HUES64 (cell line): ENCODE measurements at regions not wholly inside any gene's neighbourhood (a gene's known extent, or its start where the extent isn't known, plus 50 kb on each side); places are given as distances from the start of the nearest gene placed in this dataset.
"Not testable (repeated sequence)": the region's sequence is repeated elsewhere in the genome, so short reads cannot be mapped to it uniquely, and the experiment has no call there.

Experiments
- H3K27ac ChIP-seq: 2 replicates; pipeline ENCODE4 v1.7.0; 2013; ENCODE audit warnings: low read depth, low read length, inconsistent platforms
- H3K27me3 ChIP-seq: 2 replicates; pipeline ENCODE4 v1.6.1; 2013; ENCODE audit warnings: mild to moderate bottlenecking, low read length; ENCODE audit not compliant: insufficient read depth
- H3K36me3 ChIP-seq: 2 replicates; pipeline ENCODE4 v1.6.1; 2013; ENCODE audit warnings: mild to moderate bottlenecking, low read length; ENCODE audit not compliant: insufficient read depth
- H3K4me1 ChIP-seq: 2 replicates; pipeline ENCODE4 v1.6.1; 2013; ENCODE audit warnings: mild to moderate bottlenecking, low read length, moderate library complexity; ENCODE audit not compliant: insufficient read depth
- H3K4me3 ChIP-seq: 2 replicates; pipeline ENCODE4 v1.5.1; 2013; ENCODE audit warnings: mild to moderate bottlenecking, low read length, moderate library complexity
- H3K9ac ChIP-seq: 2 replicates; pipeline ENCODE4 v1.6.1; 2013; ENCODE audit warnings: mild to moderate bottlenecking, low read depth, low read length
- H3K9me3 ChIP-seq: 2 replicates; pipeline ENCODE4 v1.6.1; 2013; ENCODE audit warnings: low read depth, low read length; ENCODE audit not compliant: insufficient read depth
- WGBS: fragments of 150-250, 120-280 bp; methylation state at CpG from one replicate; pipeline ENCODE4 v1.1.7; 2013; ENCODE audit warnings: missing lambda C conversion rate; 5-methylcytosine and 5-hydroxymethylcytosine counted together

DNA sequence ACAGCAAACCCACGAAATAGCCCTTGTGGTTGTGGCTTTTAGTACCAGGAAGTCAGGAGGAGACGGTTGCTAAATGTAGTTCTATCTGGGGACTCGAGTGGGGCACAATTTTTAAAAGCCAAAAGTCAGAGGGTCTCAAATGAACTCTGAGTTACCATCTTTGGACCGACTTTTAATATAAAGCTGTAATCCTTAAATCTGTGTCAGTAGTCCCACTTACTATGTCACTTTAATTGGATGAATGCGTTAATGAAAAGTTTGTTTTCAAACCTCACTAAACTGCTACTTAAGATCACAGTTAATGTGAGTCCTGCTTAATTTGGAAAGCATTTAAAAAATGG is 162.3 kb downstream of the KBTBD2 start:
- not testable (repeated sequence) for H3K9me3 ChIP-seq, H3K27me3 ChIP-seq, H3K9ac ChIP-seq, H3K4me1 ChIP-seq, H3K36me3 ChIP-seq, H3K27ac ChIP-seq
- H3K4me3 ChIP-seq: peak overlapping the region; percentile 80
- WGBS: 6% methylated on average over 4 of the region's 5 CpGs

DNA sequence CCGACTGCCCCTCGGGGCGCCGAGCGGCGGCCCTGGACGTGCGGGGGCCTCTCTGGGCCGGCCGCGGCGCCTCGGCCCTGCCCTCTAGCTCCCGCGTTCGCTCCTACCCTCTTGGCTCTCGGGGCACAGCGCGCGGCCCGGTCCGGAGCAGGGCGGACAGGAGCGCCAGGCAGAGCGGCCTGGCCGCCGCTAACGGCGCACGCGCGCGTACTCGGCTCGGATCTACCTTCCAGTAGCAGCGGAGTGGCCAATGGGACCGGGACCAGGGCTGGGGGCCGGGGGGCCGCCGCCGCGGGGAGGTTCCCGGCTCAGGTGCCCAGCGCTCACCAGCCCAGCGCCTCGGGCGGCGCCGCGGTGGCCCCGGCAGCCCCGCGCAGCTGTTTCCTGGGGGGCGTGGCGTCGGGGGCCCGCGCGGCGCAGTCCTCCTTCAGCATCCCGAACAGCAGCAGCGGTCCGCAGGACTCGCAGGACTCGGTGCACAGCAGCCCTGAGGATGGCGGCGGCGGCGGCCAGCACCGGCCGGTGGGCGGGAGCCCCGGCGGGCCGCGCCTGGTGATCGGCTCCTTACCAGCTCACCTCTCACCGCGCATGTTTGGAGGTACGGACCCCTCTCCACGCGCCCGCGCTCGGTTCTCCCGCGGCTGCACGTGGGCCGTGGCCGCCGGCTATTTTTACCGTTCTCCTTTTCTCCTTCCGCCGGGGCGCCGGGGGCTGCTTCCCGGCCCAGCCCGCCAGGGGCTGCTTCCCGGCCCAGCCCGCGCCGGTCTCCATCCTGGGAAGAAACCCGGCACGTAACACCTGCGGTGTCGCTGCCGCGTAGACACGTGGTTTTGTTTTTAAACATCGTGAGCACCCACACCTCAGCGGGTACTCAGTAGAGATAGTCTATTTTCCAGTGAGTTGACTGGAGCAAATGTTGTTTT is 162.9 kb downstream of the KBTBD2 start:
- Histone ChIP-seq H3K9ac (peak overlapping the region; percentile 87), H3K4me3 (peak overlapping the region; percentile 80), H3K27ac (peak overlapping the region; percentile 70; the same call in 1 of the 2 replicates)
- WGBS: under 1% methylated on average over 91 of the region's 111 CpGs
- not testable (repeated sequence) for H3K27me3 ChIP-seq, H3K4me1 ChIP-seq, H3K9me3 ChIP-seq, H3K36me3 ChIP-seq

DNA sequence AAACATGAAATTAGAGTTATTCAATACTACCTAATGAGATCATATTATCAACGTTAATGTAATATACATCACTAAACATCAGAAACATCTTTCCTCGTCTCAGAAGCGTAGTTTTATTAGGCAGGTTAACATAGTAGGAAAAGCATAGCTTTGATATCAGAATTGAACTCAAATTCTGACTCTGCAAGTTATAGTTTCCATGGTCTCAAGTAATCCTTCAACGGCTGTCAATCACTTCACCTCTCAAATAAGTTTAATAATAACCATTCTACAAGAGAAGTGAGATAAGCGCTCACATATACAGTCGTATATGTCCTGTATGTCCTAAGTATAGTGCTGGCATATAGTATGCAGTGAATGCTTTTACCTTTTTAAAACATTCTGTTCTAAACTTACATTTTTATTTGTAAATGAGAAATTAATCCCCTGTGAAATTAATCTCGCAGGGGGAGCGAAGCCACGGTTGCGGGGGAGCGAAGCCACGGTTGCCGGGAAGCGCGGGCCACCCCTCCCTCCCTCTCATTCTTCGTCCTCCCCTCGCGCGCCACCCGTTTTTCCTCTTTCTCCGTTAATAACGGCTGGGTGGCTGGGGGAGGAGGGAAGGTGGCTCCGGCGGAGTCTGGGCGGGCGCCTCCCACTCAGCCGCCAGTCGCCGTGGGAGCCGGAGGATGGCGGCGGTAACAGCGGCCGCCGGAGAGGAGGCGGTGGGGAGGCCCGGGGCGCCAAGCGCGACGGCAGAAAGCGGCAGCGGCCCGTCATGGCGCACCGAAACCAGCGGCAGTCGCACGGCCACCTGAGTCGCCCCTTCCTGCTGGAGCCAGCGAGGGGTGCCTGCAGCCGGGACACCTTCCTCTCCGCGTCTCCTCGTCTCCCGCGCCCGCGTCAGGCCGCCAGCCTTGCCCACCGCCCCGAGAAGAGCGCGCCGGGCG is 163.8 kb downstream of the KBTBD2 start:
- WGBS: 2% methylated on average over 54 of the region's 66 CpGs
- peak overlapping the region; percentile 70; the same call in 1 of the 2 replicates for H3K27ac ChIP-seq
- peak overlapping the region; percentile 80 for H3K4me3 ChIP-seq
- H3K27me3 ChIP-seq, H3K4me1 ChIP-seq, H3K9me3 ChIP-seq, H3K36me3 ChIP-seq: not testable (repeated sequence)
- peak overlapping the region; percentile 87 for H3K9ac ChIP-seq

DNA sequence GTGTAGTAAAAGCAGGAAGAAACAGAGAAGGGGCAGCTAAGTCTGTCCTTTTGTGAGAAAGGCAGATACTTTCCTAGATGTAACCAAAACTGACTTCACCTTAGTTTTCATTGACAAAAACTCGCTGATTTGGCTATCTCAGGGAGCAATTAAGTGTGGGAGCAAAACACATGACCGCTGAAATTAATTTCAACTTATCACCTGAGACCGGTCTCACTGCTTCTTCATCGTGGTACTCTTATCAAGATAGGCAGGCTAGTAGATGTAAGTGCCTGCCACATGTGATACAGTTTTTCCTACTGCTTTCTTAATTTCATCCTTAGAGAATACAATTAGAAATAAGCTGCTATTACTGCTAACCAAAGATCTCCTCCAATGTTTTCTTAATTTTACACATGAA is 168.7 kb downstream of the KBTBD2 start:
- H3K27ac ChIP-seq, H3K9ac ChIP-seq, H3K27me3 ChIP-seq, H3K4me1 ChIP-seq, H3K9me3 ChIP-seq, H3K4me3 ChIP-seq, H3K36me3 ChIP-seq: not testable (repeated sequence)
- WGBS: 93% methylated on average over 4 of the region's 4 CpGs

DNA sequence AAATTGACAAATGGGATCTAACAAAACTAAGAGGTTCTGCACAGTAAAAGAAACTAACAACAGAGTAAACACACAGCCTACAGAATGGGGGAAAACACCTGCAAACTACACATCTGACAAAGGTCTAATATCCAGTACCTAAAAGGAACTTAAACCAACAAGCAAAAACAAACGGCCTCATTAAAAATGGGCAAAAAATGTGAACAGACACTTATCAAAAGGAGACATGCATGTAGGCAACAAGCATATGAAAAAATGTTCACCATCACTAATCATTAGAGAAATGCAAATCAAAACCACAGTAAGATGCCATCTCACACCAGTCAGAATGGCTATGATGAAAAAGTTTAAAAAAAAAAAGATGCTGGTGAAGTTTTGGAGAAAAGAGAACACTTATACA is 197.4 kb downstream of the KBTBD2 start:
- WGBS: 100% methylated on average over 1 of the region's 1 CpG
- Histone ChIP-seq H3K9me3 (no peaks in the 10 kb centered on the region), H3K9ac (no peak overlapping the region), H3K4me1 (no peaks in the 10 kb centered on the region), H3K27ac (no peak overlapping the region), H3K36me3 (no peaks in the 10 kb centered on the region), H3K4me3 (no peak overlapping the region), H3K27me3 (no peaks in the 10 kb centered on the region)

DNA sequence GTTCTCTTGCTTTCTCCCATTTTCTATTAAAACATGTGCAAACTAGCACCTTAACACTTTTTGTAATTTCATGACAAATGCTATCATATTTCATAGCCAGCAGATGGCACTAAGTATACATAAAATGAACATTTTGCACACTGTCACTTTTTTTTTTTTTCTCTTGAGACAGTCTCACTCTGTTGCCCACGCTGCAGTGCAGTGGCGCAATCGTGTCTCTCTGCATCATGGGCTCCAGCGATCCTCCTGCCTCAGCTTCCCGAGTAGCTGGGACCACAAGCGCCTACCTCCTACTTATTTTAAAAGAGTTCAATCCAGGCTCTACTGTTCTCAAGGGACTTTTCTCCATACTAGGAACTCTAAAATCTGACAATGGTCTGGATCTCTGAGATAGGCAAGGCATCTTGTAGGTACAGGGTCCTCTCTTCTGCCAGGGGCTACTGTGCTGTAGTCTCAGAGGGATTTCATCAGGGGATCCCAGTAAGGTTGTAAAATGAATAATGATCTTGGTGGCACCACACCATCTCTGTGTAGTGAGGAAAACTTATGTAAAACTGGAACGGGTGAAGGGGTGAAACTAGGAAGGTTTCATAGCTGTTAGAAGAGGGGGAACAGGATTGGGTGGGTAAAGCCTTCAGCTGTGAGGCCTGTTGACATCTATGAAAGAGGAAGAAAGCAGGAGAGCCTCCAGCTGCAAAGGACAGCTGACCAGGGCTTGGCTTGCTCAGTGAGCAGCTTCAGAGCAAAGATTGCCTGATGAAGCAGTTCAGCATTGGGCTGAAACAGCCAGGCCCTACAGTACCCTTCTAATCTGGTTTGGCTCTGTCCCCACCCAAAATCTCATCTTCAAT is 196.9 kb downstream of the AVL9 start:
- not testable (repeated sequence) for H3K27ac ChIP-seq, H3K36me3 ChIP-seq, H3K9me3 ChIP-seq, H3K4me3 ChIP-seq, H3K27me3 ChIP-seq, H3K4me1 ChIP-seq, H3K9ac ChIP-seq
- 82% methylated on average over 7 of the region's 7 CpGs for whole genome bisulfite sequencing

DNA sequence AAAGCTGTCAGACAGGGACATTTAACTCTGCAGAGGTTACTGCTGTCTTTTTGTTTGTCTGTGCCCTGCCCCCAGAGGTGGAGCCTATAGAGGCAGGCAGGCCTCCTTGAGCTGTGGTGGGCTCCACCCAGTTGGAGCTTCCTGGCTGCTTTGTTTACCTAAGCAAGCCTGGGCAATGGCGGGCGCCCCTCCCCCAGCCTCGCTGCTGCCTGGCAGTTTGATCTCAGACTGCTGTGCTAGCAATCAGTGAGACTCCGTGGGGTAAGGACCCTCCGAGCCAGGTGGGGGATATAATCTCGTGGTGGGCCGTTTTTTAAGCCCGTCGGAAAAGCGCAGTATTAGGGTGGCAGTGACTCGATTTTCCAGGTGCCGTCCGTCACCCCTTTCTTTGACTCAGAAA is 192.8 kb downstream of the AVL9 start:
- H3K27ac ChIP-seq, H3K4me3 ChIP-seq, H3K9me3 ChIP-seq, H3K36me3 ChIP-seq, H3K27me3 ChIP-seq, H3K9ac ChIP-seq, H3K4me1 ChIP-seq: not testable (repeated sequence)
- WGBS: 68% methylated on average over 13 of the region's 13 CpGs

DNA sequence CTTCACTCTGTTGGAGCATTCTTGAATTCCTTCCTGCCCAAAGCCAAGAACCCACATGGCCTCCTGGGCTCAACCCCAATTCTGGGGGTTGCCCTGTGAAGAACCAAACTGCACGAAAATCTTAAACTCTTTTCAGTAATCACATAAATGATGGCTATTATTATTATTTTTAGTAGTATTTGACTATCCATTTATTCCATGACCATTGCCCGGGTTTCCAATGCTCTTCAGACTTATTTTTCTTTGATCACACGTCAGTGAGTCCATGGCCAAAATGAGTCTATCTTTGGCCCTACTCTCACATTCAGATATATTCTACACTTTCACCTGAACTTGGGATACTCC is 185.9 kb downstream of the AVL9 start:
- no peak overlapping the region for H3K4me3 ChIP-seq
- peaks cover 27% of the 10 kb centered on the region for H3K4me1 ChIP-seq
- peak overlapping the region; percentile 34; the same call in 1 of the 2 replicates for H3K27ac ChIP-seq
- H3K27me3 ChIP-seq: no peaks in the 10 kb centered on the region
- no peak overlapping the region for H3K9ac ChIP-seq
- H3K9me3 ChIP-seq: peaks cover 11% of the 10 kb centered on the region
- peaks cover 5% of the 10 kb centered on the region for H3K36me3 ChIP-seq
- WGBS: 88% methylated on average over 2 of the region's 3 CpGs

DNA sequence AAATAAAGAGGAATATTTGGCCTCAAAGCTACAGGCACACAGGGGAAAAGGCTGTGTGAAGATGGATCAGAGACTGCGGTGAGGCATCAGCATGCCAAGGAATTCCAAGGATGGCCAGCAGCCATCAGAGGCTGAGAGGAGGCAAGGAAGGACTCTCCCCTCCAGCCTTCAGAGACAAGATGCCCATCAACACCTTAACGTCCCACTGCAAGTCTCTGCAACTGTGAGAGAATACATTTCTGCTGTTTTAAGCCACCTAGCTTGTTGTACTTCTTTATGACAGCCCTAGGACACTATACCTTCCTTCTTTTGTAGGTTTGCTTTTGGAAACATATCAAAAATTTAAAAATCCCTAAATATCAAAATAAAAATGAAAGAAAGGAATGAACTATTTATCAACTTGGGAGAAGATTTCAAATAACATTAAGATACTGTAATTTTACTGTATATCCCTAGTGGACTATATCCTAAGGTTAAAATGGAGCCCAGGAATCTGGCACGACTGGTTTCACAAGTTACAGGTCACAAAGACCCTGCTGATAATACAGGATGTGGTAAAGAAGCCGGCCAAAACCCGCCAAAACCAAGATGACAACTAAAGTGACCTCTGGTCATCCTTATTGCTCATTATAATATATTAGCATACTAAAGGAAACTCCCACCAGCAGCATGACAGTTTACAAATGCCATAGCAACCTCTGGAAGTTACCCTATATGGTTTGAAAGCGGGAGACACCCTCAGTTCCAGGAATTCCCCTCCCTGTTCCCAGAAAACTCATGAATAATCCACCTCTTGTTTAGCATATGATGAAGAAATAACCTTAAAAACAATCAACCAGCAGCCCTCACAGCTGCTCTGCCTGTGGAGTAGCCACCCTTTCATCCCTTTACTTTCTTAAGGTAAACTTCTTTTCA is 185.2 kb downstream of the AVL9 start:
- Histone ChIP-seq H3K4me3 (no peak overlapping the region), H3K27ac (peak overlapping the region; percentile 68), H3K9me3 (peaks cover 14% of the 10 kb centered on the region), H3K27me3 (no peaks in the 10 kb centered on the region), H3K4me1 (peaks cover 27% of the 10 kb centered on the region), H3K9ac (no peak overlapping the region), H3K36me3 (peaks cover 10% of the 10 kb centered on the region)
- 70% methylated on average over 6 of the region's 6 CpGs for WGBS

DNA sequence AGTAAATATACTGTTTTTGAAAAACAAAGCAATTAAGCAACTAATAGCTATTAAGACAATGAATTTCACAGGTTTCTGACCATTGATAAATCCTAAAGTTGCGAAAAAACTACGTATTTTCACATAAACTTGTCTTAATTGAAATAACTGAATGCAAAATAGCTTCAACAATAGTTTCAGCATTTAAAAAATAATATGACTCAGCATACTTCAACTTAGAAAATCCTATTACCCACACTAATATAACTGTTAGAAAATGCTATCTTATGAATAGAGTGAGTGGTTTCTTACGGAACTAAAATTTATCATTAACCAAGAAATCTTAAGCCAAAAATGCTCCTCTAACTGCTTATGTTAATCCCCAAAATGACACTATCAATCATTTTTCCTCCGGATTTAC is 183.9 kb downstream of the AVL9 start:
- Histone ChIP-seq H3K9me3 (peaks cover 14% of the 10 kb centered on the region), H3K27ac (no peak overlapping the region), H3K9ac (no peak overlapping the region), H3K27me3 (no peaks in the 10 kb centered on the region), H3K4me1 (peaks cover 27% of the 10 kb centered on the region), H3K4me3 (no peak overlapping the region), H3K36me3 (peaks cover 10% of the 10 kb centered on the region)
- 92% methylated on average over 3 of the region's 4 CpGs for WGBS
